Neuronal stem cell (in vitro differentiated cells): ENCODE measurements at regions not wholly inside any gene's neighbourhood (a gene's known extent, or its start where the extent isn't known, plus 50 kb on each side); places are given as distances from the start of the nearest gene placed in this dataset.

Experiments
- DNase-seq: peaks from one replicate; pipeline ENCODE4 v3.0.0-alpha.2; 2013; ENCODE audit warnings: low spot score
- H2AFZ ChIP-seq: one replicate; pipeline ENCODE4 v1.6.1; 2013; ENCODE audit warnings: mild to moderate bottlenecking, low read length, inconsistent platforms
- H2AK5ac ChIP-seq: 2 replicates; pipeline ENCODE4 v1.6.1; 2013; ENCODE audit warnings: low read depth, mild to moderate bottlenecking, inconsistent platforms, low read length, moderate library complexity, mixed read lengths
- H2BK120ac ChIP-seq: 2 replicates; pipeline ENCODE4 v1.6.1; 2013; ENCODE audit warnings: low read depth, mild to moderate bottlenecking, inconsistent platforms, low read length, moderate library complexity, mixed read lengths
- H2BK12ac ChIP-seq: one replicate; pipeline ENCODE4 v1.6.1; 2013; ENCODE audit warnings: low read length, inconsistent platforms
- H2BK15ac ChIP-seq: 2 replicates; pipeline ENCODE4 v1.6.1; 2013; ENCODE audit warnings: mild to moderate bottlenecking, low read length, inconsistent platforms, mixed read lengths
- H2BK5ac ChIP-seq: one replicate; pipeline ENCODE4 v1.6.1; 2013; ENCODE audit warnings: inconsistent platforms, mild to moderate bottlenecking, low read length, moderate library complexity
- H3K14ac ChIP-seq: one replicate; pipeline ENCODE4 v1.6.1; 2013; ENCODE audit warnings: low read length, inconsistent platforms
- H3K18ac ChIP-seq: 2 replicates; pipeline ENCODE4 v1.6.1; 2013; ENCODE audit warnings: low read length, inconsistent platforms
- H3K23ac ChIP-seq: 2 replicates; pipeline ENCODE4 v1.6.1; 2013; ENCODE audit warnings: low read depth, mild to moderate bottlenecking, mixed read lengths, low read length, inconsistent platforms; ENCODE audit not compliant: poor library complexity
- H3K27ac ChIP-seq: replicated peaks from 3 replicates; pipeline ENCODE4 v1.5.1; 2013; ENCODE audit warnings: low read length, inconsistent platforms
- H3K27me3 ChIP-seq, 3 experiments: 2 replicates each; pipeline ENCODE4 v1.6.1; 2013; ENCODE audit warnings: low read length in 3 of 3, mild to moderate bottlenecking in 2 of 3, inconsistent platforms in 1 of 3, low read depth in 1 of 3, mixed read lengths in 1 of 3, moderate library complexity in 1 of 3; ENCODE audit not compliant: control insufficient read depth in 3 of 3, insufficient read depth in 3 of 3
- H3K36me3 ChIP-seq, 2 donors: replicated peaks in 1 of 2; 2 replicates each; pipeline ENCODE4 v1.6.1; 2013; ENCODE audit warnings: low read length in 2 of 2; ENCODE audit not compliant: control insufficient read depth in 2 of 2, insufficient read depth in 2 of 2
- H3K4ac ChIP-seq: 2 replicates; pipeline ENCODE4 v1.6.1; 2013; ENCODE audit warnings: inconsistent platforms, mild to moderate bottlenecking, low read length, moderate library complexity
- H3K4me1 ChIP-seq, 2 donors: 1 replicate in 1 of 2; 2 replicates in 1 of 2; pipeline ENCODE4 v1.6.1; 2013; ENCODE audit warnings: low read length in 2 of 2, low read depth in 1 of 2; ENCODE audit not compliant: control insufficient read depth in 2 of 2, insufficient read depth in 1 of 2
- H3K4me2 ChIP-seq: one replicate; pipeline ENCODE4 v1.6.1; 2013; ENCODE audit warnings: mild to moderate bottlenecking, low read length, inconsistent platforms; ENCODE audit not compliant: insufficient read depth, poor library complexity, severe bottlenecking
- H3K4me3 ChIP-seq, 2 donors: 2 replicates each; pipeline ENCODE4 v1.5.1; 2013; ENCODE audit warnings: low read length in 2 of 2, mild to moderate bottlenecking in 2 of 2, inconsistent platforms in 1 of 2, moderate library complexity in 1 of 2
- H3K79me1 ChIP-seq: one replicate; pipeline ENCODE4 v1.6.1; 2013; ENCODE audit warnings: low read depth, mild to moderate bottlenecking, inconsistent platforms, low read length, moderate library complexity
- H3K9ac ChIP-seq: one replicate; pipeline ENCODE4 v1.6.1; 2013; ENCODE audit warnings: mild to moderate bottlenecking, low read depth, low read length, inconsistent platforms; ENCODE audit not compliant: poor library complexity
- H3K9me3 ChIP-seq, 2 donors: replicated peaks in 1 of 2; 2 replicates each; pipeline versions ENCODE3 to v1.6.1; 2013; ENCODE audit warnings: low read length in 2 of 2, mild to moderate bottlenecking in 2 of 2, inconsistent platforms in 1 of 2, low read depth in 1 of 2, mixed read lengths in 1 of 2, moderate library complexity in 1 of 2; ENCODE audit not compliant: control insufficient read depth in 2 of 2, insufficient read depth in 1 of 2
- H4K8ac ChIP-seq: one replicate; pipeline ENCODE4 v1.6.1; 2013; ENCODE audit warnings: low read depth, mild to moderate bottlenecking, inconsistent platforms, low read length, moderate library complexity
- H4K91ac ChIP-seq: one replicate; pipeline ENCODE4 v1.6.1; 2013; ENCODE audit warnings: low read length, low read depth, mild to moderate bottlenecking, inconsistent platforms; ENCODE audit not compliant: poor library complexity
- WGBS, 2 donors: extraction: QIAGEN DNeasy Blood & Tissue Kit; methylation state at CpG; one replicate each; pipeline ENCODE4 v1.1.7; 2013; ENCODE audit warnings: missing lambda C conversion rate in 2 of 2, mixed read lengths in 1 of 2; ENCODE audit not compliant: insufficient read length in 2 of 2, insufficient replicate concordance in 1 of 2; ENCODE audit errors: extremely low coverage in 2 of 2; 5-methylcytosine and 5-hydroxymethylcytosine counted together

GRCh38 chr2:176959614-176960013 lies 253.0 kb upstream of the HNRNPA3 start:
- Histone ChIP-seq H2AK5ac (no peak overlapping the region), H2BK120ac (no peak overlapping the region), H4K8ac (no peak overlapping the region), H3K9me3 (no peaks in the 10 kb centered on the region), H4K91ac (no peak overlapping the region), H3K36me3 (no peaks in the 10 kb centered on the region), H2AFZ (no peak overlapping the region), H2BK12ac (no peak overlapping the region), H3K4me2 (no peak overlapping the region), H3K18ac (no peak overlapping the region), H3K4me1 (peaks cover 0 to 6% of the 10 kb centered on the region in 2 donors), H3K14ac (no peak overlapping the region), H3K9ac (no peak overlapping the region), H3K23ac (no peak overlapping the region), H3K4ac (no peak overlapping the region), H3K4me3 (no peak overlapping the region), H3K27ac (no peak overlapping the region), H2BK5ac (no peak overlapping the region), H2BK15ac (no peak overlapping the region), H3K79me1 (no peaks in the 10 kb centered on the region), H3K27me3 (peaks cover 0 to 10% (median 0%) of the 10 kb centered on the region in 3 experiments)
- no peak for DNase-seq
- WGBS, 2 donors: no CpG with 5 or more reads among the region's 3 CpGs

- Histone ChIP-seq H2AK5ac (no peak overlapping the region), H3K27ac (no peak overlapping the region), H3K4me1 (peaks cover 0 to 6% of the 10 kb centered on the region in 2 donors), H3K27me3 (peaks cover 0 to 10% (median 0%) of the 10 kb centered on the region in 3 experiments), H2AFZ (no peak overlapping the region), H3K79me1 (no peaks in the 10 kb centered on the region), H3K4me3 (no peak overlapping the region), H3K4me2 (no peak overlapping the region), H2BK120ac (no peak overlapping the region), H3K14ac (no peak overlapping the region), H3K36me3 (no peaks in the 10 kb centered on the region), H3K18ac (no peak overlapping the region), H2BK15ac (no peak overlapping the region), H3K9me3 (no peaks in the 10 kb centered on the region), H2BK5ac (no peak overlapping the region), H4K91ac (no peak overlapping the region), H4K8ac (no peak overlapping the region), H3K23ac (no peak overlapping the region), H3K9ac (no peak overlapping the region), H2BK12ac (no peak overlapping the region), H3K4ac (no peak overlapping the region)
- no CpG with 5 or more reads among the region's 2 CpGs for WGBS, 2 donors
- no peak for DNase-seq
Measured at GRCh38 chr2:176960061-176960460, 252.5 kb upstream of the HNRNPA3 start.

GRCh38 chr2:176960736-176961520 lies 251.7 kb upstream of the HNRNPA3 start:
- Histone ChIP-seq H3K23ac (no peak overlapping the region), H3K4ac (no peak overlapping the region), H3K9me3 (no peaks in the 10 kb centered on the region), H2BK15ac (no peak overlapping the region), H2AFZ (no peak overlapping the region), H2AK5ac (no peak overlapping the region), H3K4me3 (no peak overlapping the region), H3K4me2 (no peak overlapping the region), H3K14ac (no peak overlapping the region), H3K27ac (no peak overlapping the region), H3K27me3 (peaks cover 0 to 10% (median 0%) of the 10 kb centered on the region in 3 experiments), H3K9ac (no peak overlapping the region), H2BK5ac (no peak overlapping the region), H3K36me3 (no peaks in the 10 kb centered on the region), H3K4me1 (peaks cover 0 to 6% of the 10 kb centered on the region in 2 donors), H2BK12ac (no peak overlapping the region), H3K18ac (no peak overlapping the region), H4K91ac (no peak overlapping the region), H2BK120ac (no peak overlapping the region), H3K79me1 (no peaks in the 10 kb centered on the region), H4K8ac (no peak overlapping the region)
- no peak for DNase-seq
- WGBS, 2 donors: no CpG with 5 or more reads among the region's 7 CpGs

DNA sequence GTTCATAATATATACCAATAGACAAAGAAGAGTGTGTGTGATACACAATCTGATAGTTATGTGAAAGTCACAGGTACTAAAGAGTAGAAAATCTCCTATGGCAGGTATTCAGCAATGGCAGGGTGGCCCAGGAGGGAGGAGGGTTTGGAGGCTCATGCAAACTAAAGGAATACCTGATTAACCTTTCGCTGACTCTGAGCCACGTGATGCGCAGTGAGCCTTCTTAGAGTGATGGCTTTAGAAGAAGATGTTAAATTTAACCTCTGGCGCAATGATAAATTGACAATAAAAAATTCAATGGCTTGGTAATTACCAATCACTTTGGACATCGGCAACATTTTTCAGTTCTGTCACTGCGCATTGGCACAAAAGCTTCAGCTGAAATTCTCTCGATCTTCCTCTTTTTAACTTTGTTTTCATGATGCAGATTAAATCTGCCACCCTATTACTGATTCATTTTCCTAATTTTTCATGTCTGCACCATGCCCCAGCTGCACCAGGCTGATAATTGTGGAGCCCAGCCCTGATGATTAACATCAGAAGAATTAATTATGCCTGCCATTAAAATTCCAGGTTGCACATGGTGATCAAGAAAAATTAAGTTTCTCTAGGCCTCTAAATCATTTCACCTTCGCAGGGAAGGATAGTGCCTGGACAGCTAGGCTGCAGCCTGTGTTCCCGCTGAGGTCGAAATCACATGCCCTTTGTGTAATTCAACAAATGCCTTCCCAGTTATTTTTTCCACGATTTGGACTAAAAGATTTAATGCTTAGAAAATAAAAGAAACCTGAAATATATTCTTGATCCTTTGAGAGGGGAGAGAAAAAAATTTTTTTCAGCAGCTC lies 250.6 kb upstream of the HNRNPA3 start:
- DNase-seq: no peak
- H3K27me3 ChIP-seq: peaks cover 0 to 10% (median 0%) of the 10 kb centered on the region in 3 experiments
- H4K91ac ChIP-seq: no peak overlapping the region
- no peaks in the 10 kb centered on the region for H3K36me3 ChIP-seq
- no peak overlapping the region for H3K14ac ChIP-seq
- no peak overlapping the region for H3K9ac ChIP-seq
- H3K4me1 ChIP-seq: peaks cover 0 to 6% of the 10 kb centered on the region in 2 donors
- no CpG with 5 or more reads among the region's 11 CpGs for WGBS, 2 donors
- H4K8ac ChIP-seq: no peak overlapping the region
- H2BK120ac ChIP-seq: no peak overlapping the region
- no peak overlapping the region for H3K4ac ChIP-seq
- H3K9me3 ChIP-seq: no peaks in the 10 kb centered on the region
- H2AFZ ChIP-seq: no peak overlapping the region
- H2BK5ac ChIP-seq: no peak overlapping the region
- no peak overlapping the region for H3K18ac ChIP-seq
- no peak overlapping the region for H2BK12ac ChIP-seq
- H3K79me1 ChIP-seq: no peaks in the 10 kb centered on the region
- H3K23ac ChIP-seq: no peak overlapping the region
- no peak overlapping the region for H2BK15ac ChIP-seq
- H3K4me2 ChIP-seq: no peak overlapping the region
- H3K4me3 ChIP-seq: no peak overlapping the region
- H2AK5ac ChIP-seq: no peak overlapping the region
- H3K27ac ChIP-seq: no peak overlapping the region
